ENCODE measurements at regions not wholly inside any gene's neighbourhood (a gene's known extent, or its start where the extent isn't known, plus 50 kb on each side); places are given as distances from the start of the nearest gene placed in this dataset.

DNA sequence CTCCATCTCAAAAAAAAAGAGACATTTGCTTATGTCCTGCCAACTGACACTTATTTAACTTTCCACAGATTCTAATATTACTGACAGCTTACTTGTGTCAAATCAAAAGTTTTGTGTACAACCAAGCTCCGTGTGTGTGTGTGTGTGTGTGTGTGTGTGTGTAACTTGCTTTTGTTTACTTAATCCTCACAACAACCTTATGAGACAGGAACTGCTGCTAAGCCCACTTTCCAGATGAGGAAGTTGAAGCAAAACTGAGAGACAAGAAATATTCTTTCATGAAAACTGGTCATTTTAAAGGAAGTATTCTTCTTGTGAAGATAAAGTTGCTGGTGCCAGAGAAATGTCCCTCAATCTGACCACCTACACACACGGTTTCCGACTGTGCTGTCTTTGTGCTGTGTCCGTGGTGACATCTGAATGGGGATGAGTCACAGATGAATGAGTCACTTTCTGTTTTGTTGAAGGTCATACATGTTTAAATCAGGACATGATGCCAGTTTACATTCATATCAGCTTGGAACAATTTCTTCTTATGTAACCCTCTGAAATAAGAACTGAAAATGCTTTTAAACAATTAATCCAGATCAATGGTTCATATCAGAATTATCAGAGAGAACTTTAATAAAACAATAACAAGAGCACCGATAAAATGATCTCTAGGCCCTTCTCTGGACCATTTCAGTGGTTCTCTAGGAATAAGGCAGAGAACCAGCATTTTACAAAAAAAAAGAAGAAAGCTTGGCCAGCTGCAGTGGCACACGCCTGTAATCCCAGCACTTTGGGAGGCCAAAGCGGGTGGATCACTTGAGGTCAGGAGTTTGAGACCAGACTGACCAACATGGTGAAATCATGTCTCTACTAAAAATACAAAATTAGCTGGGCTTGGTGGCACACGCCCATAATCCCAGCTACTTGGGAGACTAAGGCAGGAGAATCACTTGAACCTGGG, 95.5 kb downstream of the THNSL2 start:
- TF ChIP-seq, protein P1, sequence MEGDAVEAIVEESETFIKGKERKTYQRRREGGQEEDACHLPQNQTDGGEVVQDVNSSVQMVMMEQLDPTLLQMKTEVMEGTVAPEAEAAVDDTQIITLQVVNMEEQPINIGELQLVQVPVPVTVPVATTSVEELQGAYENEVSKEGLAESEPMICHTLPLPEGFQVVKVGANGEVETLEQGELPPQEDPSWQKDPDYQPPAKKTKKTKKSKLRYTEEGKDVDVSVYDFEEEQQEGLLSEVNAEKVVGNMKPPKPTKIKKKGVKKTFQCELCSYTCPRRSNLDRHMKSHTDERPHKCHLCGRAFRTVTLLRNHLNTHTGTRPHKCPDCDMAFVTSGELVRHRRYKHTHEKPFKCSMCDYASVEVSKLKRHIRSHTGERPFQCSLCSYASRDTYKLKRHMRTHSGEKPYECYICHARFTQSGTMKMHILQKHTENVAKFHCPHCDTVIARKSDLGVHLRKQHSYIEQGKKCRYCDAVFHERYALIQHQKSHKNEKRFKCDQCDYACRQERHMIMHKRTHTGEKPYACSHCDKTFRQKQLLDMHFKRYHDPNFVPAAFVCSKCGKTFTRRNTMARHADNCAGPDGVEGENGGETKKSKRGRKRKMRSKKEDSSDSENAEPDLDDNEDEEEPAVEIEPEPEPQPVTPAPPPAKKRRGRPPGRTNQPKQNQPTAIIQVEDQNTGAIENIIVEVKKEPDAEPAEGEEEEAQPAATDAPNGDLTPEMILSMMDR (IDR thresholded peaks at IDR 0.05) = no peak
- no peak for TF ChIP-seq EZH2 (IDR thresholded peaks at IDR 0.05; ENCODE audit: borderline replicate concordance, insufficient read depth, low read depth, low read length, poor library complexity, severe bottlenecking)

All from B cell (primary cell).